Daoy (cell line): ENCODE measurements at regions not wholly inside any gene's neighbourhood (a gene's known extent, or its start where the extent isn't known, plus 50 kb on each side); places are given as distances from the start of the nearest gene placed in this dataset.

Source experiments
- DNase-seq: peaks from one replicate; pipeline ENCODE4 v3.0.0-alpha.2; 2015; ENCODE audit warnings: low read depth

GRCh38 chr11:114876234-114876633 lies 197.9 kb downstream of the NXPE2 start:
- no peak for DNase-seq

- no peak for DNase-seq
Measured at GRCh38 chr11:114877976-114878375, 199.6 kb downstream of the NXPE2 start.

GRCh38 chr11:114880442-114880841 lies 202.1 kb downstream of the NXPE2 start:
- no peak for DNase-seq

GRCh38 chr11:114883472-114883871 lies 205.1 kb downstream of the NXPE2 start:
- no peak for DNase-seq

GRCh38 chr11:114886644-114887265 lies 208.4 kb downstream of the NXPE2 start:
- peak; percentile 51 for DNase-seq

GRCh38 chr11:114889594-114890011 lies 211.3 kb downstream of the NXPE2 start:
- no peak for DNase-seq

GRCh38 chr11:114890038-114890437 lies 211.7 kb downstream of the NXPE2 start:
- no peak for DNase-seq

GRCh38 chr11:114891911-114892310 lies 213.6 kb downstream of the NXPE2 start:
- DNase-seq, result no peak

- no peak for DNase-seq
Measured at GRCh38 chr11:114892381-114893197, 214.3 kb downstream of the NXPE2 start.

- DNase-seq, result no peak
Measured at GRCh38 chr11:114893329-114893728, 215.0 kb downstream of the NXPE2 start.

GRCh38 chr11:114896594-114896993 lies 218.3 kb downstream of the NXPE2 start:
- DNase-seq, result peak; percentile 20

- no peak for DNase-seq
Measured at GRCh38 chr11:114909866-114910265, 231.5 kb downstream of the NXPE2 start.

- DNase-seq, result no peak
Measured at GRCh38 chr11:114912826-114913225, 234.5 kb downstream of the NXPE2 start.

- DNase-seq, result no peak
Measured at GRCh38 chr11:114914231-114915005, 236.1 kb downstream of the NXPE2 start.

- DNase-seq, result no peak
Measured at GRCh38 chr11:114915871-114916805, 237.8 kb downstream of the NXPE2 start.

GRCh38 chr11:114918286-114918685 lies 240.0 kb downstream of the NXPE2 start:
- DNase-seq, result no peak

- no peak for DNase-seq
Measured at GRCh38 chr11:114921697-114922096, 243.4 kb downstream of the NXPE2 start.

- DNase-seq, result no peak
Measured at GRCh38 chr11:114924042-114924441, 245.7 kb downstream of the NXPE2 start.

- DNase-seq, result no peak
Measured at GRCh38 chr11:114925591-114925990, 247.3 kb downstream of the NXPE2 start.

- no peak for DNase-seq
Measured at GRCh38 chr11:114928260-114928870, 250.0 kb downstream of the NXPE2 start.
